SK-N-SH (cell line): ENCODE measurements at regions not wholly inside any gene's neighbourhood (a gene's known extent, or its start where the extent isn't known, plus 50 kb on each side); places are given as distances from the start of the nearest gene placed in this dataset.

Experiments
- CTCF ChIA-PET: fragments of 300-600, 350-600 bp; formaldehyde crosslinking; extraction: SDS; loops from one replicate; lab custom pipeline; 2021; lab: Yijun Ruan, JAX
- POLR2A ChIA-PET: fragments of 350-600 bp; sonication (Branson Sonifier 250); formaldehyde crosslinking; extraction: SDS; loops from one replicate; lab custom pipeline; 2020; ENCODE audit warnings: antibody characterized with exemption, inconsistent platforms; lab: Yijun Ruan, JAX
- DNase-seq: peaks from one replicate; pipeline ENCODE4 v3.0.0; 2012
- H2AFZ ChIP-seq: fragments of 200-600 bp; sonication (generic); 2 replicates; pipeline ENCODE4 v1.8.1; 2016; ENCODE audit warnings: antibody characterized with exemption, mild to moderate bottlenecking, low read depth
- H3F3A ChIP-seq: fragments of 200-600 bp; sonication (generic); replicated peaks from 2 replicates; pipeline ENCODE3; 2016; ENCODE audit warnings: antibody characterized with exemption, mild to moderate bottlenecking; ENCODE audit not compliant: insufficient read depth
- H3K27ac ChIP-seq, 2 experiments: fragments of 200-500 bp in 1 of 2; fragments of 200-600 bp in 1 of 2; sonication (Bioruptor generic) in 1 of 2; sonication (generic), shearing (Covaris generic) in 1 of 2; 2 replicates each; pipeline versions ENCODE4 v1.5.1 to v1.6.1; 2014 to 2016; ENCODE audit warnings: low read depth in 2 of 2, inconsistent platforms in 1 of 2, low read length in 1 of 2, mild to moderate bottlenecking in 1 of 2, mixed read lengths in 1 of 2
- H3K27me3 ChIP-seq: fragments of 200-600 bp; sonication (generic), shearing (Covaris generic); 2 replicates; pipeline ENCODE4 v1.6.1; 2016; ENCODE audit warnings: mixed run types; ENCODE audit not compliant: insufficient read depth
- H3K36me3 ChIP-seq, 2 experiments: fragments of 200-500 bp in 1 of 2; fragments of 200-600 bp in 1 of 2; sonication (Bioruptor generic) in 1 of 2; sonication (generic) in 1 of 2; replicated peaks in 1 of 2; 2 replicates each; pipeline versions ENCODE3 to v1.5.1; 2014 to 2016; ENCODE audit warnings: low read length in 1 of 2, mild to moderate bottlenecking in 1 of 2; ENCODE audit not compliant: insufficient read depth in 2 of 2, control insufficient read depth in 1 of 2
- H3K4me1 ChIP-seq, 2 experiments: fragments of 200-500 bp in 1 of 2; fragments of 200-600 bp in 1 of 2; sonication (Bioruptor generic) in 1 of 2; sonication (generic), shearing (Covaris generic) in 1 of 2; 2 replicates each; pipeline versions ENCODE4 v1.5.1 to v1.6.1; 2014 to 2016; ENCODE audit warnings: low read depth in 1 of 2, low read length in 1 of 2, mixed run types in 1 of 2; ENCODE audit not compliant: insufficient read depth in 2 of 2, control insufficient read depth in 1 of 2
- H3K4me2 ChIP-seq: fragments of 200-600 bp; sonication (generic), shearing (Covaris generic); 2 replicates; pipeline ENCODE4 v1.6.1; 2017; ENCODE audit warnings: mixed run types
- H3K4me3 ChIP-seq, 2 experiments: fragments of 200-500 bp in 1 of 2; fragments of 200-600 bp in 1 of 2; sonication (Bioruptor generic) in 1 of 2; sonication (generic), shearing (Covaris generic) in 1 of 2; 2 replicates each; pipeline versions ENCODE4 v1.5.1 to v1.8.1; 2014 to 2016; ENCODE audit warnings: low read depth in 2 of 2, inconsistent platforms in 1 of 2, low read length in 1 of 2, mild to moderate bottlenecking in 1 of 2, mixed read lengths in 1 of 2, moderate library complexity in 1 of 2
- H3K79me2 ChIP-seq: fragments of 200-600 bp; sonication (generic); 2 replicates; pipeline ENCODE4 v1.8.1; 2017; ENCODE audit warnings: mild to moderate bottlenecking; ENCODE audit not compliant: insufficient read depth
- H3K9ac ChIP-seq: fragments of 200-600 bp; sonication (generic); 2 replicates; pipeline ENCODE4 v1.6.1; 2017; ENCODE audit warnings: mixed run types
- H3K9me2 ChIP-seq: fragments of 200-600 bp; sonication (generic); 2 replicates; pipeline ENCODE4 v1.6.1; 2017; ENCODE audit warnings: mixed run types
- H3K9me3 ChIP-seq: fragments of 200-600 bp; sonication (generic); 2 replicates; pipeline ENCODE4 v1.6.1; 2017; ENCODE audit warnings: mixed run types, mild to moderate bottlenecking, moderate library complexity
- H4K20me1 ChIP-seq: fragments of 200-600 bp; sonication (generic); 2 replicates; pipeline ENCODE4 v1.6.1; 2017; ENCODE audit warnings: mild to moderate bottlenecking, mixed run types; ENCODE audit not compliant: insufficient read depth
- ELF1 ChIP-seq: IDR thresholded peaks from 2 replicates; pipeline ENCODE4 v1.4.0; 2012
- EP300 ChIP-seq, 2 experiments: IDR thresholded peaks; 2 replicates each; pipeline versions ENCODE4 v1.4.0 to v1.6.1; 2012; ENCODE audit warnings: borderline replicate concordance in 1 of 2, low read depth in 1 of 2, low read length in 1 of 2
- FOSL2 ChIP-seq: IDR thresholded peaks from 2 replicates; pipeline ENCODE4 v1.4.0; 2012; ENCODE audit warnings: low read depth, mild to moderate bottlenecking, moderate library complexity, borderline replicate concordance
- FOXM1 ChIP-seq: IDR thresholded peaks from 2 replicates; pipeline ENCODE4 v1.4.0; 2012; ENCODE audit warnings: low read depth, mild to moderate bottlenecking
- GABPA ChIP-seq: IDR thresholded peaks from 2 replicates; pipeline ENCODE4 v1.4.0; 2012; ENCODE audit warnings: low read depth, mild to moderate bottlenecking
- MXI1 ChIP-seq: IDR thresholded peaks from 2 replicates; pipeline ENCODE4 v1.6.1; 2012; ENCODE audit warnings: mild to moderate bottlenecking, low read depth, low read length, improper control_type of control experiment
- NRF1 ChIP-seq: IDR thresholded peaks from 2 replicates; pipeline ENCODE4 v1.6.1; 2012; ENCODE audit warnings: low read depth, mild to moderate bottlenecking, low read length
- RFX5 ChIP-seq: IDR thresholded peaks from 2 replicates; pipeline ENCODE4 v1.6.1; 2012; ENCODE audit warnings: mild to moderate bottlenecking, improper control_type of control experiment, low read length
- RXRA ChIP-seq: IDR thresholded peaks from 2 replicates; pipeline ENCODE4 v1.4.0; 2012; ENCODE audit warnings: low read depth, mild to moderate bottlenecking, borderline replicate concordance
- SIN3A ChIP-seq: IDR thresholded peaks from 2 replicates; pipeline ENCODE4 v1.6.1; 2012; ENCODE audit warnings: low read depth, mild to moderate bottlenecking, low read length, moderate library complexity, borderline replicate concordance
- SMC3 ChIP-seq: IDR thresholded peaks from 2 replicates; pipeline ENCODE4 v1.6.1; 2012; ENCODE audit warnings: low read depth, low read length, improper control_type of control experiment
- TEAD4 ChIP-seq: IDR thresholded peaks from 2 replicates; pipeline ENCODE4 v1.4.0; 2012; ENCODE audit warnings: mild to moderate bottlenecking, borderline replicate concordance; ENCODE audit not compliant: insufficient read depth
- WGBS: methylation state at CpG from one replicate; pipeline ENCODE4 v1.1.6; 2017; ENCODE audit warnings: low lambda C conversion rate; 5-methylcytosine and 5-hydroxymethylcytosine counted together
- TF ChIP-seq, protein P1 (sequence below): IDR thresholded peaks from 2 replicates; pipeline ENCODE4 v1.6.1; 2012; ENCODE audit warnings: mild to moderate bottlenecking, low read depth, low read length, moderate library complexity
- TF ChIP-seq, protein P2 (sequence below): fragments of 200-600 bp; sonication (generic); IDR thresholded peaks from 2 replicates; pipeline ENCODE4 v1.6.1; 2017; ENCODE audit warnings: antibody characterized with exemption, mild to moderate bottlenecking, moderate library complexity
- TF ChIP-seq, protein P3 (sequence below): IDR thresholded peaks from 2 replicates; pipeline ENCODE4 v1.4.0; 2012; ENCODE audit warnings: low read depth, borderline replicate concordance
- TF ChIP-seq, protein P4 (sequence below): IDR thresholded peaks from 2 replicates; pipeline ENCODE4 v1.4.0; 2012; ENCODE audit warnings: low read depth, borderline replicate concordance
- TF ChIP-seq, protein P5 (sequence below): fragments of 150-350 bp; IDR thresholded peaks from 2 replicates; pipeline ENCODE4 v1.6.1; 2016; ENCODE audit warnings: mild to moderate bottlenecking, low read depth, low read length

DNA sequence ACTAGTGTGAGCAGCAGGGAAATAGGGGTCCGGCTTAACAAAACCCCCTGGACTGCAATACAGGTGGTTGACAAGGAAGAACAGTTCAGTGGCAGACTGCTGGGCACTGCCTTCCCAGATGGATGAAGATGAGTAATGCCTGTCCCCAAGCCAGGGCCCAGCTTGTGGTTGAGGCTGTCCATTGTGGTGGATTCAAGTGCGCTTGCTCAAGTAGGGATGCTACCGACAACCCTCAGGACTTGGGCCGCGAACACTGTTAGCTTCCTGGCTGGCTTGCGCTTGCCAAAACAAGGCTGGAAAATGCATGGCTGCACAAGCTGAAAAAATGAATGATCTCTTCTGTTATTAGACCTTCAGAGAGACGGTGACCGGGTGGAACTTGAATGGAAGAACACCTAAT is 116.1 kb upstream of the ACBD5 start:
- no peak for DNase-seq
- no peaks in the 10 kb centered on the region for H3K79me2 ChIP-seq
- POLR2A ChIA-PET = no interaction called here
- H3F3A ChIP-seq = no peaks in the 10 kb centered on the region
- H3K27ac ChIP-seq = no peak overlapping the region
- H3K9me2 ChIP-seq = no peaks in the 10 kb centered on the region
- no peak overlapping the region for H2AFZ ChIP-seq
- H3K27me3 ChIP-seq = no peaks in the 10 kb centered on the region; the same call in 1 of the 2 replicates
- no peak for TF ChIP-seq FOXM1
- TF ChIP-seq MXI1 = no peak
- no peak for TF ChIP-seq SIN3A
- TF ChIP-seq ELF1 = no peak
- TF ChIP-seq, protein P1, sequence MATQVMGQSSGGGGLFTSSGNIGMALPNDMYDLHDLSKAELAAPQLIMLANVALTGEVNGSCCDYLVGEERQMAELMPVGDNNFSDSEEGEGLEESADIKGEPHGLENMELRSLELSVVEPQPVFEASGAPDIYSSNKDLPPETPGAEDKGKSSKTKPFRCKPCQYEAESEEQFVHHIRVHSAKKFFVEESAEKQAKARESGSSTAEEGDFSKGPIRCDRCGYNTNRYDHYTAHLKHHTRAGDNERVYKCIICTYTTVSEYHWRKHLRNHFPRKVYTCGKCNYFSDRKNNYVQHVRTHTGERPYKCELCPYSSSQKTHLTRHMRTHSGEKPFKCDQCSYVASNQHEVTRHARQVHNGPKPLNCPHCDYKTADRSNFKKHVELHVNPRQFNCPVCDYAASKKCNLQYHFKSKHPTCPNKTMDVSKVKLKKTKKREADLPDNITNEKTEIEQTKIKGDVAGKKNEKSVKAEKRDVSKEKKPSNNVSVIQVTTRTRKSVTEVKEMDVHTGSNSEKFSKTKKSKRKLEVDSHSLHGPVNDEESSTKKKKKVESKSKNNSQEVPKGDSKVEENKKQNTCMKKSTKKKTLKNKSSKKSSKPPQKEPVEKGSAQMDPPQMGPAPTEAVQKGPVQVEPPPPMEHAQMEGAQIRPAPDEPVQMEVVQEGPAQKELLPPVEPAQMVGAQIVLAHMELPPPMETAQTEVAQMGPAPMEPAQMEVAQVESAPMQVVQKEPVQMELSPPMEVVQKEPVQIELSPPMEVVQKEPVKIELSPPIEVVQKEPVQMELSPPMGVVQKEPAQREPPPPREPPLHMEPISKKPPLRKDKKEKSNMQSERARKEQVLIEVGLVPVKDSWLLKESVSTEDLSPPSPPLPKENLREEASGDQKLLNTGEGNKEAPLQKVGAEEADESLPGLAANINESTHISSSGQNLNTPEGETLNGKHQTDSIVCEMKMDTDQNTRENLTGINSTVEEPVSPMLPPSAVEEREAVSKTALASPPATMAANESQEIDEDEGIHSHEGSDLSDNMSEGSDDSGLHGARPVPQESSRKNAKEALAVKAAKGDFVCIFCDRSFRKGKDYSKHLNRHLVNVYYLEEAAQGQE = no peak
- TF ChIP-seq NRF1 = no peak
- no peak for TF ChIP-seq RXRA
- TF ChIP-seq EP300 (IDR thresholded peaks at IDR 0.05; ENCODE audit: borderline replicate concordance in 1 of 2, low read depth in 1 of 2, low read length in 1 of 2) = no peak
- TF ChIP-seq, protein P2, sequence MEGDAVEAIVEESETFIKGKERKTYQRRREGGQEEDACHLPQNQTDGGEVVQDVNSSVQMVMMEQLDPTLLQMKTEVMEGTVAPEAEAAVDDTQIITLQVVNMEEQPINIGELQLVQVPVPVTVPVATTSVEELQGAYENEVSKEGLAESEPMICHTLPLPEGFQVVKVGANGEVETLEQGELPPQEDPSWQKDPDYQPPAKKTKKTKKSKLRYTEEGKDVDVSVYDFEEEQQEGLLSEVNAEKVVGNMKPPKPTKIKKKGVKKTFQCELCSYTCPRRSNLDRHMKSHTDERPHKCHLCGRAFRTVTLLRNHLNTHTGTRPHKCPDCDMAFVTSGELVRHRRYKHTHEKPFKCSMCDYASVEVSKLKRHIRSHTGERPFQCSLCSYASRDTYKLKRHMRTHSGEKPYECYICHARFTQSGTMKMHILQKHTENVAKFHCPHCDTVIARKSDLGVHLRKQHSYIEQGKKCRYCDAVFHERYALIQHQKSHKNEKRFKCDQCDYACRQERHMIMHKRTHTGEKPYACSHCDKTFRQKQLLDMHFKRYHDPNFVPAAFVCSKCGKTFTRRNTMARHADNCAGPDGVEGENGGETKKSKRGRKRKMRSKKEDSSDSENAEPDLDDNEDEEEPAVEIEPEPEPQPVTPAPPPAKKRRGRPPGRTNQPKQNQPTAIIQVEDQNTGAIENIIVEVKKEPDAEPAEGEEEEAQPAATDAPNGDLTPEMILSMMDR = no peak
- no peak for TF ChIP-seq TEAD4
- TF ChIP-seq, protein P3, sequence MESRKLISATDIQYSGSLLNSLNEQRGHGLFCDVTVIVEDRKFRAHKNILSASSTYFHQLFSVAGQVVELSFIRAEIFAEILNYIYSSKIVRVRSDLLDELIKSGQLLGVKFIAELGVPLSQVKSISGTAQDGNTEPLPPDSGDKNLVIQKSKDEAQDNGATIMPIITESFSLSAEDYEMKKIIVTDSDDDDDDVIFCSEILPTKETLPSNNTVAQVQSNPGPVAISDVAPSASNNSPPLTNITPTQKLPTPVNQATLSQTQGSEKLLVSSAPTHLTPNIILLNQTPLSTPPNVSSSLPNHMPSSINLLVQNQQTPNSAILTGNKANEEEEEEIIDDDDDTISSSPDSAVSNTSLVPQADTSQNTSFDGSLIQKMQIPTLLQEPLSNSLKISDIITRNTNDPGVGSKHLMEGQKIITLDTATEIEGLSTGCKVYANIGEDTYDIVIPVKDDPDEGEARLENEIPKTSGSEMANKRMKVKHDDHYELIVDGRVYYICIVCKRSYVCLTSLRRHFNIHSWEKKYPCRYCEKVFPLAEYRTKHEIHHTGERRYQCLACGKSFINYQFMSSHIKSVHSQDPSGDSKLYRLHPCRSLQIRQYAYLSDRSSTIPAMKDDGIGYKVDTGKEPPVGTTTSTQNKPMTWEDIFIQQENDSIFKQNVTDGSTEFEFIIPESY = no peak
- TF ChIP-seq, protein P4, sequence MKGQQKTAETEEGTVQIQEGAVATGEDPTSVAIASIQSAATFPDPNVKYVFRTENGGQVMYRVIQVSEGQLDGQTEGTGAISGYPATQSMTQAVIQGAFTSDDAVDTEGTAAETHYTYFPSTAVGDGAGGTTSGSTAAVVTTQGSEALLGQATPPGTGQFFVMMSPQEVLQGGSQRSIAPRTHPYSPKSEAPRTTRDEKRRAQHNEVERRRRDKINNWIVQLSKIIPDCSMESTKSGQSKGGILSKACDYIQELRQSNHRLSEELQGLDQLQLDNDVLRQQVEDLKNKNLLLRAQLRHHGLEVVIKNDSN = no peak
- TF ChIP-seq RFX5 = no peak
- TF ChIP-seq FOSL2 = no peak
- TF ChIP-seq GABPA = no peak
- TF ChIP-seq, protein P5, sequence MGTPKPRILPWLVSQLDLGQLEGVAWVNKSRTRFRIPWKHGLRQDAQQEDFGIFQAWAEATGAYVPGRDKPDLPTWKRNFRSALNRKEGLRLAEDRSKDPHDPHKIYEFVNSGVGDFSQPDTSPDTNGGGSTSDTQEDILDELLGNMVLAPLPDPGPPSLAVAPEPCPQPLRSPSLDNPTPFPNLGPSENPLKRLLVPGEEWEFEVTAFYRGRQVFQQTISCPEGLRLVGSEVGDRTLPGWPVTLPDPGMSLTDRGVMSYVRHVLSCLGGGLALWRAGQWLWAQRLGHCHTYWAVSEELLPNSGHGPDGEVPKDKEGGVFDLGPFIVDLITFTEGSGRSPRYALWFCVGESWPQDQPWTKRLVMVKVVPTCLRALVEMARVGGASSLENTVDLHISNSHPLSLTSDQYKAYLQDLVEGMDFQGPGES = no peak
- no peak for TF ChIP-seq SMC3
- TF ChIP-seq, all 33 proteins: peak for 0
- Histone ChIP-seq H3K4me2 (no peak overlapping the region), H3K4me3 (no peak overlapping the region), H3K36me3 (no peaks in the 10 kb centered on the region), H3K4me1 (no peaks in the 10 kb centered on the region; a peak in 1 of 4 replicates), H3K9me3 (no peaks in the 10 kb centered on the region), H4K20me1 (no peaks in the 10 kb centered on the region), H3K9ac (no peak overlapping the region)
- WGBS = 86% methylated on average over 7 of the region's 8 CpGs
- CTCF ChIA-PET = interaction anchor here (0.6 to 2.0 kb wide), 5 partner anchors 33 to 659 kb away, joined by 3 to 7 read pairs (median 3); partner anchors contain the start of gene PDSS1
